SK-N-SH (cell line): ENCODE measurements at regions not wholly inside any gene's neighbourhood (a gene's known extent, or its start where the extent isn't known, plus 50 kb on each side); places are given as distances from the start of the nearest gene placed in this dataset.

Experiments used
- CTCF ChIP-seq: fragments of 200-600 bp; sonication (generic); IDR thresholded peaks from 2 replicates; pipeline ENCODE4 v1.6.1; 2017; ENCODE audit warnings: antibody characterized with exemption, mild to moderate bottlenecking, moderate library complexity
- JUND ChIP-seq: IDR thresholded peaks from 2 replicates; pipeline ENCODE4 v1.4.0; 2012
- TAF1 ChIP-seq: IDR thresholded peaks from 2 replicates; pipeline ENCODE4 v1.6.1; 2012; ENCODE audit warnings: low read depth, mild to moderate bottlenecking, low read length, moderate library complexity, borderline replicate concordance

DNA sequence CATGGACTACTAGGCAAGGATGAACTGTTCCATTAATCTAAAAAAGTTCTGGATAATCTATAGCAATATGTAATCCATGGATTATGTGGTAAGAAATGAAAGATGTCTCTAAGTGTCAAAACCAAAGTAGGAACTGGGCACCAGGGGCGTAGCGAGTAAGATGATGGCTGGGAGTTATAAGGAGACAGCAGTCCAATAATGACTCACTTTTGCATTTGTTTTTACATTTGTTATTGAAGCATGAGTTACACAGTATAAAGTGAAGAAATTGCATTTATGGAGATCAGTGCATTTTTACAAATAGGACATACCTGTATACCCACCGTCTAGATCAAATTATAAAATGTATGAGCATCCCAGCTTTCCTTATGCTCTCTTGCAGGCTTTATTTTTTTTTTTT lies 878.5 kb upstream of the MAP3K7 start:
- TF ChIP-seq CTCF (no peak), JUND (no peak), TAF1 (no peak)
